Thymus (tissue), 11 donors: ENCODE measurements at regions not wholly inside any gene's neighbourhood (a gene's known extent, or its start where the extent isn't known, plus 50 kb on each side); places are given as distances from the start of the nearest gene placed in this dataset.

Source experiments
- DNase-seq, 9 donors: peaks; one replicate each; pipeline ENCODE4 v3.0.0-alpha.2; 2013; ENCODE audit warnings: low spot score in 9 of 9, low read depth in 6 of 9, missing footprints in 1 of 9
- H3K27ac ChIP-seq, 2 donors: one replicate each; pipeline ENCODE4 v1.5.1; 2013; ENCODE audit warnings: control low read depth in 1 of 2, low read depth in 1 of 2, low read length in 1 of 2, mild to moderate bottlenecking in 1 of 2, moderate library complexity in 1 of 2
- H3K27me3 ChIP-seq, 2 donors: one replicate each; pipeline ENCODE4 v1.5.1; 2013; ENCODE audit warnings: low read length in 1 of 2; ENCODE audit not compliant: control insufficient read depth in 2 of 2, insufficient read depth in 1 of 2
- H3K36me3 ChIP-seq, 2 donors: one replicate each; pipeline ENCODE4 v1.5.1; 2013; ENCODE audit warnings: low read length in 1 of 2, mild to moderate bottlenecking in 1 of 2, moderate library complexity in 1 of 2; ENCODE audit not compliant: control insufficient read depth in 2 of 2, insufficient read depth in 2 of 2
- H3K4me1 ChIP-seq, 2 donors: one replicate each; pipeline ENCODE4 v1.5.1; 2013; ENCODE audit warnings: low read length in 2 of 2; ENCODE audit not compliant: control insufficient read depth in 2 of 2, insufficient read depth in 2 of 2
- H3K4me3 ChIP-seq, 2 donors: one replicate each; pipeline ENCODE4 v1.5.1; 2013; ENCODE audit warnings: low read length in 2 of 2, control low read depth in 1 of 2, mild to moderate bottlenecking in 1 of 2
- H3K9me3 ChIP-seq, 2 donors: one replicate each; pipeline ENCODE4 v1.5.1; 2013; ENCODE audit warnings: low read length in 1 of 2, mild to moderate bottlenecking in 1 of 2; ENCODE audit not compliant: control insufficient read depth in 2 of 2, insufficient read depth in 1 of 2
- WGBS: extraction: QIAGEN DNeasy Blood & Tissue Kit; methylation state at CpG from one replicate; pipeline ENCODE4 v1.1.7; 2013; 5-methylcytosine and 5-hydroxymethylcytosine counted together
- donor health status: healthy.

DNA sequence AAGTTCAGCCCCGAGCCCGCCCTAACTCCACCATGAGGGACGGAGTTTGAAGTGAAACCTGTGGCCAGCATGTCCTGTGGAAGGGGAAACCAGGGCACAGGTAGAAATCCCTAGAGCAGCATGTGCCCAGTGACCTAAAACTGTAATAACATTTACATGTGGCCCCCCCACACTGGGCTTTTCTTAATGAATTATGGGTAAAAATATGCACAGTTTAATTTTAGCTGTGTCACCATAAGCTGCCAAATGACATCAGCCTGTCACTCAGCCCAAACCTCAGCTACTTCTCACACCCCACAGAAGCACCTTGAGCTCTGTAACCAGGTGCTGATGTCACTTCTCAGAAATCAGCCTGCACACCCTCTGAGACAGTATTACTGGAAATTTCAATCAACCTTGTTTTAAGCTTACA, 50.0 kb upstream of the SLC19A1 start:
- Histone ChIP-seq H3K36me3 (no peaks in the 10 kb centered on the region), H3K27me3 (peaks cover 2 to 8% of the 10 kb centered on the region in 2 donors), H3K27ac (peak overlapping the region; percentile 10 to 61), H3K4me1 (peaks cover 25 to 69% of the 10 kb centered on the region in 2 donors), H3K9me3 (peaks cover 1 to 22% of the 10 kb centered on the region in 2 donors), H3K4me3 (no peak overlapping the region)
- 79% methylated on average over 3 of the region's 3 CpGs for WGBS
- peak in 5 of 9 donors; percentile 51 to 83 (median 65) for DNase-seq

DNA sequence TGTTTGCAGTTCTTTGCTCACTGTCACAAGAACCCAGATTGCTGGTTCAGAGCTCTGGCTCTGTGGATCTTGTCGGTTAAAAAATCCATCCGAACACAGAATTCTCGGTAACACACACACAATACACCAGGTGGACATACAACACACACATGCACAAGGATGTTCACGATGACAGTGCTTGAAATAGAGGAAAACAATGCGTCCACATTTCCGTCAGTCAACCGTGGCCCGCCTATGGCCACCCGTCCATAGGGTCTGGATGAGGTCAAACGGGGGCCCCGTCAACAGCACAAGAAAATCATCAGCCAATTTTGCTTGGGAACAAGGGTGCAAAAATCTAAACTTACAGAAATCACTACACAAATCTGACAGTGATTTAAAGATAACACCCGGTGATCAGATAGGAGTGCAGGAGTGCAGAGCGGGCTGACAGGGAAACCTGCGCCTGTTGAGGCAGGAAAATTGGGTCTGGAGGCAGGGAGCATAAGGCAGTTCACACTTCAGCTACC, 50.4 kb upstream of the SLC19A1 start:
- Histone ChIP-seq H3K9me3 (peaks cover 1 to 20% of the 10 kb centered on the region in 2 donors), H3K27ac (peak overlapping the region; percentile 61 to 76), H3K27me3 (peaks cover 2 to 8% of the 10 kb centered on the region in 2 donors), H3K4me1 (peaks cover 25 to 69% of the 10 kb centered on the region in 2 donors), H3K4me3 (no peak overlapping the region), H3K36me3 (no peaks in the 10 kb centered on the region)
- 92% methylated on average over 14 of the region's 14 CpGs for WGBS
- DNase-seq, result no peak

DNA sequence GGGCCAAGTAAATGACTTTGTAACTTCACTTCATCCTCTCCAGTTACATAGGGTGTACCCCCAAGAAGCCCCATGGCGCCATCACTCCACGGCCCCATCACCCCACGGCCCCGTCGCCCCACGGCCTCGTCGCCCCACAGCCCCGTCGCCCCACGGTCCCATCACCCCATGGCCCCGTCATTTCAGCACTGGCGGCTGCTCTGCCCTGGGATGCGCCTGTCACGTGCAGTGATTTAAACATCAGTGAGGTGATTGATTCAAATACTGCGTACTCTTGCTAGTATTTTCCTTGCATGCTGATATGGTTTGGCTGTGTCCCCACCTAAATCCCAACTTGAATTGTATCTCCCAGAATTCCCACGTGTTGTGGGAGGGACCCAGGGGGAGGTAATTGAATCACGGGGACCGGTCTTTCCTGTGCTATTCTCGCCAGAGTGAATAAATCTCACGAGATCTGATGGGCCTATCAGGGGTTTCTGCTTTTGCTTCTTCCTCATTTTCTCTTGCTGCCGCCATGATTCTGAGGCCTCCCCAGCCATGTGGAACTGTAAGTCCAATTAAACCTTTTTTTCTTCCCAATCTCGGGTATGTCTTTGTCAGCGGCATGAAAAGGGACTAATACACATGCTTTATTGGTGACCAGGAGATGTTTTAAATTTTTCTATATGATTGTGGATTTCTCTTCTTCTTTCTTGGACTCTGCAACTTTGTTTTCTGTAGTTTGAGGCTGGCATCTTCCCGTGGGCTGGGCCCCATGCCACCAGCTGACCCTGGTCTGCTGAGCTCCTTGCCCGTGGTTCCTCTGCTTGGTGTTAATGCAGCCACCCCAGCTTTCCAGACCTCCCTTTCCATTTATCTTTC, 50.1 kb upstream of the PCBP3 start:
- peaks cover 20 to 69% of the 10 kb centered on the region in 2 donors for H3K4me1 ChIP-seq
- WGBS, result 87% methylated on average over 26 of the region's 26 CpGs
- DNase-seq, result no peak

More for the DNA sequence above, 50.1 kb upstream of the PCBP3 start:
- Histone ChIP-seq H3K36me3 (peaks cover 0 to 3% of the 10 kb centered on the region in 2 donors), H3K4me3 (no peak overlapping the region), H3K9me3 (peaks cover 1 to 19% of the 10 kb centered on the region in 2 donors), H3K27ac (peak overlapping the region; percentile 61 to 76), H3K27me3 (peaks cover 2 to 7% of the 10 kb centered on the region in 2 donors)
